Spleen (tissue), 11 donors: ENCODE measurements at regions not wholly inside any gene's neighbourhood (a gene's known extent, or its start where the extent isn't known, plus 50 kb on each side); places are given as distances from the start of the nearest gene placed in this dataset.
A peak's percentile ranks its signal among the peaks of the same experiment; 100 is the strongest.

ENCODE experiments used
- DNase-seq: peaks from one replicate; pipeline ENCODE4 v3.0.0-alpha.2; 2020
- H3K27ac ChIP-seq, 8 donors: fragments of 200-600 bp; sonication (generic) in 7 of 8; 1 replicate in 4 of 8; 2 replicates in 4 of 8; pipeline versions ENCODE4 v1.5.0 to v1.8.0; 2016 to 2021; ENCODE audit warnings: inconsistent platforms in 4 of 8, mild to moderate bottlenecking in 4 of 8, moderate library complexity in 1 of 8
- H3K27me3 ChIP-seq, 7 donors: fragments of 200-600 bp; sonication (generic) in 6 of 7; replicated peaks in 1 of 7; 1 replicate in 4 of 7; 2 replicates in 3 of 7; pipeline versions ENCODE4 v1.5.0 to v1.8.0; 2016 to 2021; ENCODE audit warnings: inconsistent platforms in 3 of 7, mild to moderate bottlenecking in 1 of 7
- H3K36me3 ChIP-seq, 6 donors: fragments of 200-600 bp; sonication (generic) in 5 of 6; 1 replicate in 4 of 6; 2 replicates in 2 of 6; pipeline versions ENCODE4 v1.5.0 to v1.8.0; 2016 to 2021; ENCODE audit warnings: inconsistent platforms in 2 of 6
- H3K4me1 ChIP-seq, 6 donors: fragments of 200-600 bp; sonication (generic) in 5 of 6; 1 replicate in 3 of 6; 2 replicates in 3 of 6; pipeline versions ENCODE4 v1.5.0 to v1.8.0; 2016 to 2021; ENCODE audit warnings: inconsistent platforms in 3 of 6
- H3K4me3 ChIP-seq, 8 donors: fragments of 200-600 bp; sonication (generic) in 7 of 8; 1 replicate in 4 of 8; 2 replicates in 4 of 8; pipeline versions ENCODE4 v1.5.0 to v1.8.0; 2016 to 2021; ENCODE audit warnings: inconsistent platforms in 4 of 8, mild to moderate bottlenecking in 4 of 8, moderate library complexity in 2 of 8
- H3K9me3 ChIP-seq, 8 donors: fragments of 200-600 bp; sonication (generic) in 7 of 8; 1 replicate in 4 of 8; 2 replicates in 4 of 8; pipeline versions ENCODE4 v1.5.0 to v1.8.0; 2016 to 2021; ENCODE audit warnings: inconsistent platforms in 4 of 8
- POLR2A ChIP-seq, 3 donors: fragments of 450-650 bp; IDR thresholded peaks; one replicate each; pipeline ENCODE4 v1.5.1; 2017; ENCODE audit warnings: antibody characterized with exemption in 3 of 3, mild to moderate bottlenecking in 1 of 3
- POLR2AphosphoS5 ChIP-seq, 3 donors: sonication (generic); formaldehyde crosslinking; IDR thresholded peaks; one replicate each; pipeline ENCODE4 v1.5.1; 2017; ENCODE audit warnings: antibody characterized with exemption in 3 of 3
- WGBS, 5 donors: extraction: QIAGEN DNeasy Blood & Tissue Kit in 3 of 5; methylation state at CpG; one replicate each; pipeline versions ENCODE4 v1.1.5 to v1.1.7; 2013 to 2018; 5-methylcytosine and 5-hydroxymethylcytosine counted together
- intact Hi-C: fragments of 100-400 bp; cut with DNase I; formaldehyde crosslinking; loops from one replicate; pipeline ENCODE4 v1.15.0; 2023; ENCODE audit warnings: low total_unique reads
- TF ChIP-seq, protein P1 (sequence below), 11 experiments: fragments of 200-600 bp in 7 of 11; fragments of 450-650 bp in 4 of 11; sonication (generic) in 4 of 11; IDR thresholded peaks in 8 of 11; conservative IDR thresholded peaks in 3 of 11; 1 replicate in 7 of 11; 2 replicates in 4 of 11; pipeline versions ENCODE4 v1.4.0 to v1.8.0; 2016 to 2021; ENCODE audit warnings: antibody characterized with exemption in 11 of 11, inconsistent platforms in 4 of 11, mild to moderate bottlenecking in 1 of 11
- donor health status: healthy with polysubstance abuse.
- donor health status: DM: no; HTN: no; CAD: no; lungs with moderate emphysema.
- donor health status: DM: no; HTN: no; CAD: no.
- donor health status: Bipolar disorder and iron deficiency.
- donor health status: healthy.
- donor health status: DM: no; HTN: no; CAD: no.
- donor health status: DM: yes; HTN: yes; CAD: no.

DNA sequence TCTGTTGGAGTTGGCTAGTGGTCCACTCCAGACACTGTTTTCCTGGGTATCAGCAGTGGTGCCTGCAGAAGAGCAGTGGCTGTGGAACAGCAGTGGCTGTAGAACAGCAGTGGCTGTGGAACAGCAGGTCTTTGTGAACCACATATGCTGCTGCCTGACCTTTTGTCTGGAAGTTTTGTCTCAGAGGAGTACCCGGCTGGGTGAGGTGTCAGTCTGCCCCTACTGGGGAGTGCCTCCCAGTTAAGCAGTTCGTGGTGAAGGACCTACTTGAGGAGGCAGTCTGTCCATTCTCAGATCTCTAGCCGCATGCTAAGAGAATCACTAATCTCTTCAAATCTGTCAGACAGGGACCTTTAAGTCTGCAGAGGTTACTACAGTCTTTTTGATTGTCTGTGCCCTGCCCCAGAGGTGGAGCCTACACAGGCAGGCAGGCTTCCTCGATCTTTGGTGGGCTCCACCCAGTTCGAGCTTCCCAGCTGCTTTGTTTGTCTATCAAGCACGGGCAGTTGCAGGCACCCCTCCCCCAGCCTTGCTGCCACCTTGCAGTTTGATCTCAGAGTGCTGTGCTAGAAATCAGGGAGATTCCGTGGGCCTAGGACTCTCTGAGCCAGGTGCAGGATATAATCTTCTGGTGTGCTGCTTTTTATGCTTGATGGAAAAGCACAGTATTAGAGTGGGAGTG, 89.1 kb upstream of the TRIM48 start:
- no peaks in the 10 kb centered on the region for H3K4me1 ChIP-seq
- intact Hi-C loops, result no loop called here
- no peaks in the 10 kb centered on the region for H3K36me3 ChIP-seq
- H3K9me3 ChIP-seq, result peaks cover 0 to 99% (median 94%) of the 10 kb centered on the region in 8 donors
- peak; percentile 24 for DNase-seq
- H3K27ac ChIP-seq, result no peak overlapping the region
- no peaks in the 10 kb centered on the region for H3K27me3 ChIP-seq
- 46 to 64% (median 54%) methylated on average over 7 of the region's 7 CpGs for WGBS, 5 donors
- TF ChIP-seq POLR2A (IDR thresholded peaks at IDR 0.05), result no peak
- TF ChIP-seq, protein P1, sequence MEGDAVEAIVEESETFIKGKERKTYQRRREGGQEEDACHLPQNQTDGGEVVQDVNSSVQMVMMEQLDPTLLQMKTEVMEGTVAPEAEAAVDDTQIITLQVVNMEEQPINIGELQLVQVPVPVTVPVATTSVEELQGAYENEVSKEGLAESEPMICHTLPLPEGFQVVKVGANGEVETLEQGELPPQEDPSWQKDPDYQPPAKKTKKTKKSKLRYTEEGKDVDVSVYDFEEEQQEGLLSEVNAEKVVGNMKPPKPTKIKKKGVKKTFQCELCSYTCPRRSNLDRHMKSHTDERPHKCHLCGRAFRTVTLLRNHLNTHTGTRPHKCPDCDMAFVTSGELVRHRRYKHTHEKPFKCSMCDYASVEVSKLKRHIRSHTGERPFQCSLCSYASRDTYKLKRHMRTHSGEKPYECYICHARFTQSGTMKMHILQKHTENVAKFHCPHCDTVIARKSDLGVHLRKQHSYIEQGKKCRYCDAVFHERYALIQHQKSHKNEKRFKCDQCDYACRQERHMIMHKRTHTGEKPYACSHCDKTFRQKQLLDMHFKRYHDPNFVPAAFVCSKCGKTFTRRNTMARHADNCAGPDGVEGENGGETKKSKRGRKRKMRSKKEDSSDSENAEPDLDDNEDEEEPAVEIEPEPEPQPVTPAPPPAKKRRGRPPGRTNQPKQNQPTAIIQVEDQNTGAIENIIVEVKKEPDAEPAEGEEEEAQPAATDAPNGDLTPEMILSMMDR (IDR thresholded peaks at IDR 0.05 in 8 of 11, conservative IDR thresholded peaks at IDR 0.05 in 3 of 11), result no peak
- TF ChIP-seq POLR2AphosphoS5 (IDR thresholded peaks at IDR 0.05), result no peak
- H3K4me3 ChIP-seq, result no peak overlapping the region
